IPS DF 6.9 (cell line): ENCODE measurements at regions not wholly inside any gene's neighbourhood (a gene's known extent, or its start where the extent isn't known, plus 50 kb on each side); places are given as distances from the start of the nearest gene placed in this dataset.

Source experiments
- DNase-seq: peaks from one replicate; pipeline ENCODE4 v3.0.0-alpha.2; 2013; ENCODE audit warnings: low read depth, low spot score
- H3K27ac ChIP-seq: one replicate; pipeline ENCODE4 v1.5.1; 2013; ENCODE audit warnings: low read length, control low read depth
- H3K27me3 ChIP-seq: 2 replicates; pipeline ENCODE4 v1.6.1; 2013; ENCODE audit warnings: mild to moderate bottlenecking, low read length; ENCODE audit not compliant: control insufficient read depth, insufficient read depth
- H3K36me3 ChIP-seq: 2 replicates; pipeline ENCODE4 v1.6.1; 2013; ENCODE audit warnings: low read length; ENCODE audit not compliant: control insufficient read depth, insufficient read depth
- H3K4me1 ChIP-seq: 2 replicates; pipeline ENCODE4 v1.6.1; 2013; ENCODE audit warnings: low read length; ENCODE audit not compliant: control insufficient read depth, insufficient read depth
- H3K4me3 ChIP-seq: 2 replicates; pipeline ENCODE4 v1.5.1; 2013; ENCODE audit warnings: mild to moderate bottlenecking, low read length
- H3K9me3 ChIP-seq: 2 replicates; pipeline ENCODE4 v1.6.1; 2013; ENCODE audit warnings: low read length, inconsistent platforms; ENCODE audit not compliant: control insufficient read depth, insufficient read depth
- WGBS: extraction: QIAGEN DNeasy Blood & Tissue Kit; methylation state at CpG from one replicate; pipeline ENCODE4 v1.1.7; 2013; ENCODE audit warnings: mixed read lengths, missing lambda C conversion rate; ENCODE audit not compliant: insufficient read length, insufficient coverage; 5-methylcytosine and 5-hydroxymethylcytosine counted together

GRCh38 chr5:15252331-15252730, 247.6 kb upstream of the FBXL7 start:
- no peaks in the 10 kb centered on the region for H3K27me3 ChIP-seq
- no peaks in the 10 kb centered on the region for H3K36me3 ChIP-seq
- no peak overlapping the region for H3K4me3 ChIP-seq
- no peak overlapping the region for H3K27ac ChIP-seq
- no CpG with 5 or more reads among the region's 3 CpGs for whole genome bisulfite sequencing
- no peaks in the 10 kb centered on the region for H3K4me1 ChIP-seq
- no peaks in the 10 kb centered on the region for H3K9me3 ChIP-seq
- no peak for DNase-seq

GRCh38 chr5:15249152-15249551, 250.8 kb upstream of the FBXL7 start:
- Histone ChIP-seq H3K9me3 (no peaks in the 10 kb centered on the region; the same call in 1 of the 2 replicates), H3K27ac (no peak overlapping the region), H3K36me3 (no peaks in the 10 kb centered on the region), H3K27me3 (no peaks in the 10 kb centered on the region), H3K4me3 (no peak overlapping the region), H3K4me1 (no peaks in the 10 kb centered on the region)
- DNase-seq, result no peak
- WGBS, result no CpG with 5 or more reads among the region's 3 CpGs

- Histone ChIP-seq H3K9me3 (no peaks in the 10 kb centered on the region; the same call in 1 of the 2 replicates), H3K4me3 (no peak overlapping the region), H3K4me1 (no peaks in the 10 kb centered on the region), H3K36me3 (no peaks in the 10 kb centered on the region), H3K27ac (no peak overlapping the region), H3K27me3 (no peaks in the 10 kb centered on the region)
- DNase-seq, result no peak
These were observed 251.2 kb upstream of the FBXL7 start for GRCh38 chr5:15248731-15249130.

- no peaks in the 10 kb centered on the region; the same call in 1 of the 2 replicates for H3K9me3 ChIP-seq
- H3K27me3 ChIP-seq, result no peaks in the 10 kb centered on the region
- H3K36me3 ChIP-seq, result no peaks in the 10 kb centered on the region
- no peak overlapping the region for H3K4me3 ChIP-seq
- no CpG with 5 or more reads among the region's 1 CpG for WGBS
- DNase-seq, result no peak
- no peak overlapping the region for H3K27ac ChIP-seq
- no peaks in the 10 kb centered on the region for H3K4me1 ChIP-seq
These were observed 254.1 kb upstream of the FBXL7 start for GRCh38 chr5:15245913-15246312.

GRCh38 chr5:15243301-15244020, 256.5 kb upstream of the FBXL7 start:
- Histone ChIP-seq H3K4me1 (no peaks in the 10 kb centered on the region), H3K4me3 (no peak overlapping the region), H3K9me3 (no peaks in the 10 kb centered on the region; the same call in 1 of the 2 replicates), H3K36me3 (no peaks in the 10 kb centered on the region), H3K27ac (no peak overlapping the region), H3K27me3 (no peaks in the 10 kb centered on the region)
- DNase-seq, result no peak
- WGBS, result no CpG with 5 or more reads among the region's 4 CpGs

- DNase-seq, result no peak
- no peaks in the 10 kb centered on the region for H3K27me3 ChIP-seq
- H3K36me3 ChIP-seq, result no peaks in the 10 kb centered on the region
- no peaks in the 10 kb centered on the region; the same call in 1 of the 2 replicates for H3K9me3 ChIP-seq
- H3K4me3 ChIP-seq, result no peak overlapping the region
- no CpG with 5 or more reads among the region's 1 CpG for WGBS
- H3K27ac ChIP-seq, result no peak overlapping the region
- no peaks in the 10 kb centered on the region for H3K4me1 ChIP-seq
These were observed 258.7 kb upstream of the FBXL7 start for GRCh38 chr5:15241216-15241821.

GRCh38 chr5:15238006-15238405, 262.0 kb upstream of the FBXL7 start:
- no peak for DNase-seq
- Histone ChIP-seq H3K36me3 (no peaks in the 10 kb centered on the region), H3K4me1 (no peaks in the 10 kb centered on the region), H3K27ac (no peak overlapping the region), H3K27me3 (no peaks in the 10 kb centered on the region), H3K9me3 (no peaks in the 10 kb centered on the region), H3K4me3 (no peak overlapping the region)
- WGBS, result no CpG with 5 or more reads among the region's 2 CpGs

- no peaks in the 10 kb centered on the region for H3K4me1 ChIP-seq
- H3K9me3 ChIP-seq, result no peaks in the 10 kb centered on the region
- no peaks in the 10 kb centered on the region for H3K27me3 ChIP-seq
- H3K4me3 ChIP-seq, result no peak overlapping the region
- no peak for DNase-seq
- no peak overlapping the region for H3K27ac ChIP-seq
- H3K36me3 ChIP-seq, result no peaks in the 10 kb centered on the region
- WGBS, result 100% methylated on average over 1 of the region's 4 CpGs
These were observed 263.0 kb upstream of the FBXL7 start for GRCh38 chr5:15236911-15237508.

- Histone ChIP-seq H3K4me1 (no peaks in the 10 kb centered on the region), H3K27ac (no peak overlapping the region)
- no CpG with 5 or more reads among the region's 1 CpG for WGBS
These were observed 265.1 kb upstream of the FBXL7 start for GRCh38 chr5:15234911-15235310.

GRCh38 chr5:15234366-15234765, 265.6 kb upstream of the FBXL7 start:
- peak; percentile 18 for DNase-seq
- no CpG with 5 or more reads among the region's 2 CpGs for WGBS
- H3K36me3 ChIP-seq, result no peaks in the 10 kb centered on the region
- H3K27me3 ChIP-seq, result no peaks in the 10 kb centered on the region
- no peak overlapping the region for H3K27ac ChIP-seq
- H3K9me3 ChIP-seq, result no peaks in the 10 kb centered on the region
- H3K4me1 ChIP-seq, result no peaks in the 10 kb centered on the region
- H3K4me3 ChIP-seq, result no peak overlapping the region

More at GRCh38 chr5:15234911-15235310, 265.1 kb upstream of the FBXL7 start:
- H3K4me3 ChIP-seq, result no peak overlapping the region
- no peaks in the 10 kb centered on the region for H3K36me3 ChIP-seq
- H3K9me3 ChIP-seq, result no peaks in the 10 kb centered on the region
- no peaks in the 10 kb centered on the region for H3K27me3 ChIP-seq
- DNase-seq, result no peak
